CD14-positive monocyte (primary cell): ENCODE measurements at regions not wholly inside any gene's neighbourhood (a gene's known extent, or its start where the extent isn't known, plus 50 kb on each side); places are given as distances from the start of the nearest gene placed in this dataset.

Experiments used
- DNase-seq, 3 donors: peaks; one replicate each; pipeline ENCODE4 v3.0.0-alpha.2; 2011 to 2022
- H2AFZ ChIP-seq: 2 replicates; pipeline ENCODE4 v1.6.0; 2012; ENCODE audit warnings: mild to moderate bottlenecking, low read depth, low read length, inconsistent platforms; ENCODE audit not compliant: insufficient read depth, poor library complexity, severe bottlenecking
- H3K27ac ChIP-seq, 2 donors: 1 replicate in 1 of 2; 2 replicates in 1 of 2; pipeline ENCODE4 v1.5.1; 2012 to 2013; ENCODE audit warnings: low read length in 2 of 2, control low read depth in 1 of 2, inconsistent platforms in 1 of 2, low read depth in 1 of 2, mild to moderate bottlenecking in 1 of 2
- H3K27me3 ChIP-seq, 2 donors: one replicate each; pipeline versions ENCODE4 v1.6.0 to v1.6.1; 2011 to 2013; ENCODE audit warnings: low read length in 2 of 2; ENCODE audit not compliant: control insufficient read depth in 2 of 2, insufficient read depth in 2 of 2
- H3K36me3 ChIP-seq, 2 donors: replicated peaks in 1 of 2; 1 replicate in 1 of 2; 2 replicates in 1 of 2; pipeline versions ENCODE4 v1.5.1 to v1.6.1; 2012 to 2013; ENCODE audit warnings: low read length in 2 of 2, control low read depth in 1 of 2, inconsistent platforms in 1 of 2, mild to moderate bottlenecking in 1 of 2; ENCODE audit not compliant: insufficient read depth in 2 of 2, control insufficient read depth in 1 of 2
- H3K4me1 ChIP-seq, 2 donors: 1 replicate in 1 of 2; 2 replicates in 1 of 2; pipeline versions ENCODE4 v1.5.1 to v1.6.1; 2012 to 2013; ENCODE audit warnings: low read length in 2 of 2, control low read depth in 1 of 2, inconsistent platforms in 1 of 2, mild to moderate bottlenecking in 1 of 2, moderate library complexity in 1 of 2; ENCODE audit not compliant: insufficient read depth in 2 of 2, control insufficient read depth in 1 of 2
- H3K4me2 ChIP-seq: replicated peaks from 2 replicates; pipeline ENCODE3; 2012; ENCODE audit warnings: low read length, moderate library complexity, mild to moderate bottlenecking; ENCODE audit not compliant: poor library complexity, severe bottlenecking; ENCODE audit errors: extremely low read depth
- H3K4me3 ChIP-seq, 3 experiments: fragments of 200-600 bp in 1 of 3; sonication (generic) in 1 of 3; replicated peaks in 1 of 3; 1 replicate in 2 of 3; 2 replicates in 1 of 3; pipeline ENCODE4 v1.5.1; 2011 to 2013; ENCODE audit warnings: low read length in 3 of 3, mild to moderate bottlenecking in 3 of 3, control low read depth in 2 of 3, low read depth in 2 of 3, inconsistent platforms in 1 of 3, moderate library complexity in 1 of 3
- H3K79me2 ChIP-seq: 2 replicates; pipeline ENCODE4 v1.6.0; 2012; ENCODE audit warnings: mild to moderate bottlenecking, control low read depth, inconsistent platforms, low read length, moderate library complexity; ENCODE audit not compliant: insufficient read depth
- H3K9ac ChIP-seq: 2 replicates; pipeline ENCODE4 v1.6.0; 2017; ENCODE audit warnings: low read length, mild to moderate bottlenecking; ENCODE audit not compliant: insufficient read depth, poor library complexity, severe bottlenecking
- H3K9me3 ChIP-seq, 2 donors: replicated peaks in 1 of 2; 1 replicate in 1 of 2; 2 replicates in 1 of 2; pipeline versions ENCODE4 v1.5.1 to v1.6.1; 2012 to 2013; ENCODE audit warnings: low read length in 2 of 2, control low read depth in 1 of 2; ENCODE audit not compliant: control insufficient read depth in 1 of 2, insufficient read depth in 1 of 2
- H4K20me1 ChIP-seq: 2 replicates; pipeline ENCODE4 v1.6.0; 2012; ENCODE audit warnings: mild to moderate bottlenecking, low read length, control low read depth, moderate library complexity; ENCODE audit not compliant: insufficient read depth
- H3K27ac Mint-ChIP-seq, 7 donors: one replicate each; pipeline ENCODE4 v1.8.0; 2020; ENCODE audit warnings: mild to moderate bottlenecking in 7 of 7, mixed read lengths in 7 of 7, moderate library complexity in 6 of 7, inconsistent platforms in 2 of 7
- H3K27me3 Mint-ChIP-seq, 3 donors: one replicate each; pipeline ENCODE4 v1.8.0; 2021 to 2022; ENCODE audit warnings: low read depth in 3 of 3, mild to moderate bottlenecking in 3 of 3, mixed read lengths in 3 of 3, moderate library complexity in 3 of 3, inconsistent platforms in 1 of 3
- H3K36me3 Mint-ChIP-seq, 2 donors: one replicate each; pipeline ENCODE4 v1.8.0; 2020; ENCODE audit warnings: mixed read lengths in 2 of 2, inconsistent platforms in 1 of 2, mild to moderate bottlenecking in 1 of 2
- H3K4me1 Mint-ChIP-seq: one replicate; pipeline ENCODE4 v1.8.0; 2020; ENCODE audit warnings: mild to moderate bottlenecking, mixed read lengths
- H3K4me3 Mint-ChIP-seq, 2 donors: one replicate each; pipeline ENCODE4 v1.8.0; 2020; ENCODE audit warnings: mild to moderate bottlenecking in 2 of 2, mixed read lengths in 2 of 2, moderate library complexity in 1 of 2
- H3K9me3 Mint-ChIP-seq, 7 donors: one replicate each; pipeline ENCODE4 v1.8.0; 2020 to 2022; ENCODE audit warnings: mixed read lengths in 7 of 7, mild to moderate bottlenecking in 6 of 7, moderate library complexity in 6 of 7, inconsistent platforms in 2 of 7
- CTCF ChIP-seq: fragments of 200-600 bp; IDR thresholded peaks from one replicate; pipeline ENCODE4 v1.8.0; 2022; ENCODE audit warnings: antibody characterized with exemption, mild to moderate bottlenecking
- WGBS: methylation state at CpG from one replicate; pipeline ENCODE4 v1.1.5; 2013; ENCODE audit warnings: missing lambda C conversion rate; ENCODE audit not compliant: insufficient coverage; 5-methylcytosine and 5-hydroxymethylcytosine counted together
- intact Hi-C, 2 donors: fragments of 100-400 bp; cut with micrococcal nuclease; formaldehyde crosslinking; loops; one replicate each; pipeline versions ENCODE4 v1.15.0 to v1.15.1; 2023

- H3K79me2 ChIP-seq: no peaks in the 10 kb centered on the region
- peaks cover 10 to 20% of the 10 kb centered on the region in 2 donors for H3K9me3 ChIP-seq
- intact Hi-C loops: no loop called here
- WGBS: 80% methylated on average over 1 of the region's 1 CpG
- H3K4me3 Mint-ChIP-seq: no peak overlapping the region
- no peak overlapping the region for H3K4me2 ChIP-seq
- H2AFZ ChIP-seq: no peak overlapping the region
- no peak overlapping the region for H3K4me3 ChIP-seq
- no peaks in the 10 kb centered on the region for H4K20me1 ChIP-seq
- H3K27me3 Mint-ChIP-seq: no peaks in the 10 kb centered on the region
- no peak overlapping the region for H3K9ac ChIP-seq
- peaks cover 7 to 23% (median 12%) of the 10 kb centered on the region in 7 donors for H3K9me3 Mint-ChIP-seq
- no peaks in the 10 kb centered on the region for H3K4me1 Mint-ChIP-seq
- H3K27me3 ChIP-seq: no peaks in the 10 kb centered on the region
- TF ChIP-seq CTCF: no peak
- no peaks in the 10 kb centered on the region for H3K4me1 ChIP-seq
- DNase-seq: no peak
- peaks cover 0 to 2% of the 10 kb centered on the region in 2 donors for H3K36me3 Mint-ChIP-seq
- no peak overlapping the region for H3K27ac ChIP-seq
- H3K27ac Mint-ChIP-seq: no peak overlapping the region
- no peaks in the 10 kb centered on the region for H3K36me3 ChIP-seq
Observed at GRCh38 chr11:87529486-87529885, 491.8 kb downstream of the TMEM135 start.

GRCh38 chr11:87528752-87529151 is 491.0 kb downstream of the TMEM135 start:
- Histone ChIP-seq H3K9me3 (peaks cover 14 to 20% of the 10 kb centered on the region in 2 donors), H3K4me2 (no peak overlapping the region), H3K79me2 (no peaks in the 10 kb centered on the region), H3K4me3 (no peak overlapping the region), H2AFZ (no peak overlapping the region), H3K9ac (no peak overlapping the region), H3K36me3 (no peaks in the 10 kb centered on the region), H3K27ac (no peak overlapping the region), H3K4me1 (no peaks in the 10 kb centered on the region), H3K27me3 (no peaks in the 10 kb centered on the region), H4K20me1 (no peaks in the 10 kb centered on the region)
- Mint-ChIP-seq H3K27me3 (no peaks in the 10 kb centered on the region), H3K4me1 (no peaks in the 10 kb centered on the region), H3K36me3 (peaks cover 0 to 2% of the 10 kb centered on the region in 2 donors), H3K9me3 (peaks cover 8 to 20% (median 16%) of the 10 kb centered on the region in 7 donors), H3K4me3 (no peak overlapping the region), H3K27ac (no peak overlapping the region)
- WGBS: 83% methylated on average over 3 of the region's 3 CpGs
- intact Hi-C loops: no loop called here
- no peak for TF ChIP-seq CTCF
- no peak for DNase-seq
